Activated CD8-positive, alpha-beta T cell treated with anti-CD3 and anti-CD28 coated beads, Interleukin-2, amount 10 ng/mL, durations not matched to agents 7 days and 5 days (primary cell): ENCODE measurements at regions not wholly inside any gene's neighbourhood (a gene's known extent, or its start where the extent isn't known, plus 50 kb on each side); places are given as distances from the start of the nearest gene placed in this dataset.

Source experiments
- ATAC-seq: fragments of 150-1000 bp; cut with Tn5 transposase; one replicate; pipeline ENCODE4 v1.10.0; 2021; ENCODE audit warnings: moderate library complexity
- CTCF ChIA-PET: fragments of 350-600 bp; sonication (Branson Sonifier 250); formaldehyde crosslinking; loops from one replicate; lab custom pipeline; 2021; ENCODE audit warnings: antibody characterized with exemption; lab: Charles Lee
- POLR2A ChIA-PET: fragments of 350-600 bp; sonication (Branson Sonifier 250); formaldehyde crosslinking; loops from one replicate; lab custom pipeline; 2021; ENCODE audit warnings: antibody characterized with exemption; lab: Charles Lee
- DNase-seq: peaks from one replicate; pipeline ENCODE4 v3.0.0-alpha.2; 2020
- H3K27ac Mint-ChIP-seq: one replicate; pipeline ENCODE4 v1.8.0; 2021; ENCODE audit warnings: mild to moderate bottlenecking, mixed read lengths
- H3K27me3 Mint-ChIP-seq: one replicate; pipeline ENCODE4 v1.8.0; 2021; ENCODE audit warnings: low read depth, mixed read lengths
- H3K36me3 Mint-ChIP-seq: one replicate; pipeline ENCODE4 v1.8.0; 2021; ENCODE audit warnings: low read depth, mixed read lengths
- H3K4me1 Mint-ChIP-seq: one replicate; pipeline ENCODE4 v1.8.0; 2021; ENCODE audit warnings: low read depth, mixed read lengths
- H3K4me3 Mint-ChIP-seq: one replicate; pipeline ENCODE4 v1.8.0; 2021; ENCODE audit warnings: mild to moderate bottlenecking, mixed read lengths
- H3K9me3 Mint-ChIP-seq: one replicate; pipeline ENCODE4 v1.8.0; 2022; ENCODE audit warnings: mixed read lengths; ENCODE audit not compliant: insufficient read depth

GRCh38 chr6:144834426-144835038 is 549.4 kb downstream of the UTRN start:
- DNase-seq (no peak), ATAC-seq (no peak)
- ChIA-PET POLR2A (no interaction called here), CTCF (no interaction called here)
- Mint-ChIP-seq H3K27ac (no peak overlapping the region), H3K9me3 (no peaks in the 10 kb centered on the region), H3K36me3 (peaks cover 46% of the 10 kb centered on the region), H3K27me3 (no peaks in the 10 kb centered on the region), H3K4me3 (no peak overlapping the region), H3K4me1 (no peaks in the 10 kb centered on the region)

DNA sequence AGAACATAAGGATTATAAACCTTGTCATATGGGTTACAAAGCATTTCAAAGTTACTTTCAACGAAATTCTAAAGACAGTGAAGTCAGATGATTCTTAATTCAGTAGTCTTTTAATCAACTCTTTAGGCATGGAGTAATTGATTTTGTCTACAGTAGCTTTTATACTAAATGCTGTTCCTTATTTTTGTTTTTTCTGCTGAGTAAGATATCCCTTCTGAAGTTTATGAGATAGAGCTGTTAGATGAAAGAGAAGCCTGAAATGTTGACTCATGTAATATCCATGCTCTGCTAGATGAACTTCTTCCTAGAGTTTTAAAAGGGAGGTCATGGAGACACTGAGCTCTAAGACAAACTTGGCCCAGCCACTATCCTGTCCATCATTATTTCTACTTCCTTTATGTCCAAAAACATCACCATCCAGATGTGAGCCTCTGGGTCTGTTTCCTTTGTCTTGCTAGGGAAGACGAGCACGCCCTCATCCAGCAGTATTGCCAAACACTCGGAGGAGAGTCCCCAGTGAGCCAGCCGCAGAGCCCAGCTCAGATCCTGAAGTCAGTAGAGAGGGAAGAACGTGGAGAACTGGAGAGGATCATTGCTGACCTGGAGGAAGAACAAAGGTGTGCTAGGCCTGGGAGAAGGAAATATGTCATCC is 550.3 kb downstream of the UTRN start:
- H3K27ac Mint-ChIP-seq: no peak overlapping the region
- ChIA-PET POLR2A (interaction anchor here (0.6 to 0.7 kb wide), 2 partner anchors 21 to 298 kb away, joined by 3 to 4 read pairs; no protein-coding TSS in a partner anchor), CTCF (no interaction called here)
- no peak overlapping the region for H3K4me3 Mint-ChIP-seq
- DNase-seq (no peak), ATAC-seq (no peak)
- H3K36me3 Mint-ChIP-seq: peaks cover 48% of the 10 kb centered on the region
- H3K9me3 Mint-ChIP-seq: no peaks in the 10 kb centered on the region
- no peaks in the 10 kb centered on the region for H3K4me1 Mint-ChIP-seq
- no peaks in the 10 kb centered on the region for H3K27me3 Mint-ChIP-seq

DNA sequence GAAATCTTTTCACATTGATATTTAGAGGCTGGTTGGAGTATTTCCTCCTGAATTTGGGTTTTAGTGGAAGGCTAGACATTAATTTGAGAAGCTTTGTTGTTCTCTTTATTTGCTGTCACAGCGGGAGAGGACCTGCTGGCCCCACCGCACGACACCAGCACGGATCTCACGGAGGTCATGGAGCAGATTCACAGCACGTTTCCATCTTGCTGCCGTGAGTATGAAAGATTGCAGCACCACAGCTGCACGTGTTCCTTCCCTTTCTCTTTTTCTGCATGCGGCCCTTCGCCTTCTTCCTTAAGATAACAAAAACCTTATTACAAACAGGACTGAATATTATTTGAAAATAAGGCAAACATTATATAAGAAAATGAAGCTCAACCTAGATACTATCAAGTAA is 555.5 kb downstream of the UTRN start:
- no peak for ATAC-seq

GRCh38 chr6:144843701-144844100 is 558.6 kb downstream of the UTRN start:
- ChIA-PET POLR2A (no interaction called here), CTCF (interaction anchor here (1.2 kb wide), 1 partner anchor 15 kb away, joined by 3 read pairs; no protein-coding TSS in a partner anchor)
- Mint-ChIP-seq H3K9me3 (no peaks in the 10 kb centered on the region), H3K36me3 (peaks cover 60% of the 10 kb centered on the region), H3K4me3 (no peak overlapping the region), H3K27ac (no peak overlapping the region), H3K27me3 (no peaks in the 10 kb centered on the region), H3K4me1 (no peaks in the 10 kb centered on the region)
- DNase-seq (no peak), ATAC-seq (no peak)

More for the DNA sequence above, 555.5 kb downstream of the UTRN start:
- H3K4me1 Mint-ChIP-seq: no peaks in the 10 kb centered on the region
- H3K9me3 Mint-ChIP-seq: no peaks in the 10 kb centered on the region
- H3K27ac Mint-ChIP-seq: no peak overlapping the region
- ChIA-PET CTCF (interaction anchor here (1.7 kb wide), 1 partner anchor 256 kb away, joined by 6 read pairs; no protein-coding TSS in a partner anchor), POLR2A (no interaction called here)
- no peak overlapping the region for H3K4me3 Mint-ChIP-seq
- H3K36me3 Mint-ChIP-seq: peaks cover 53% of the 10 kb centered on the region
- DNase-seq: no peak
- no peaks in the 10 kb centered on the region for H3K27me3 Mint-ChIP-seq

DNA sequence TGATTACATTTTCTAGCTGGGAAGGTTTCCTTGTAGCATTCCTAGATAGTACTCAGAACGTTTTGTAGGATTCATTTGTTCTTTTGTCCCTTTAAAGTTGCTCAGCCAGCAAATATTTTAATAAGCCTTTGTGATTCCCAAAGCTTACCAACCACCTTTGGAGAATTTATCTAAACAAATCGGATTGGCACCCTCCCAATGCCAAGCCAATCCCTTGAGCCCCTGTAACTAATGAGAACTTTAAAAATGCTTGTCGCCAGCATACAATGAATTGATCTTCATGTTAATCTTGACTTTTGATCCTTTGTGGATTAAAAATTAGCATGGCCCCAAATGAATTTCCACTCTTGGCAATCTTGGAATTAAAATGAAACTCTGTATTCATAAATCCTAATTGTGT is 559.5 kb downstream of the UTRN start:
- ATAC-seq: no peak
- no peaks in the 10 kb centered on the region for H3K9me3 Mint-ChIP-seq
- no peak overlapping the region for H3K4me3 Mint-ChIP-seq
- no peaks in the 10 kb centered on the region for H3K4me1 Mint-ChIP-seq
- POLR2A ChIA-PET: no interaction called here
- no peaks in the 10 kb centered on the region for H3K27me3 Mint-ChIP-seq
- CTCF ChIA-PET: no interaction called here
- peaks cover 59% of the 10 kb centered on the region for H3K36me3 Mint-ChIP-seq
- no peak for DNase-seq
- no peak overlapping the region for H3K27ac Mint-ChIP-seq

DNA sequence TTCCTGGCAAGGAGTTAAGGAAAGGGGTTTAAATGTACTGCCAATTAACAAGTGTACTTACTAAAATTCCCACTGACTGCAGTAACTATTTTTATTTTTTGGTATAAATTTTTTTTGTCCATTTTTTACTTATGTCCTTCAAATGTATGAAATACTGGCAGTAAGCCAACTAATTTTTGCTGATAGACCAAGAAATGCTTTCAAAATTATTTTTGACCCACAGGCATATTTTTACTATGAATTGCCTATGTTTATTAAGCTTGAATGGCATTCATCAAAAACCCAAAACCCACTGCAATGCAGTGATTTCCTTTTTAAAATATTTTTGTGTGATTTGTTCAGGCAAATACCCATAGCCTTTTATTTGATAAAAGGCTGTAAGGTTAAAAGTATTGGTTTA is 560.1 kb downstream of the UTRN start:
- no peak for DNase-seq
- H3K36me3 Mint-ChIP-seq: peaks cover 63% of the 10 kb centered on the region
- no peak for ATAC-seq
- POLR2A ChIA-PET: no interaction called here
- H3K27me3 Mint-ChIP-seq: no peaks in the 10 kb centered on the region
- H3K4me1 Mint-ChIP-seq: no peaks in the 10 kb centered on the region
- CTCF ChIA-PET: no interaction called here
- H3K27ac Mint-ChIP-seq: no peak overlapping the region
- no peak overlapping the region for H3K4me3 Mint-ChIP-seq
- no peaks in the 10 kb centered on the region for H3K9me3 Mint-ChIP-seq

- Mint-ChIP-seq H3K4me1 (no peaks in the 10 kb centered on the region), H3K27ac (no peak overlapping the region), H3K36me3 (peaks cover 65% of the 10 kb centered on the region), H3K9me3 (no peaks in the 10 kb centered on the region), H3K4me3 (no peak overlapping the region), H3K27me3 (no peaks in the 10 kb centered on the region)
- ATAC-seq (no peak), DNase-seq (no peak)
- POLR2A ChIA-PET: no interaction called here
- CTCF ChIA-PET: no interaction called here
These were observed 562.8 kb downstream of the UTRN start for GRCh38 chr6:144847916-144848315.

DNA sequence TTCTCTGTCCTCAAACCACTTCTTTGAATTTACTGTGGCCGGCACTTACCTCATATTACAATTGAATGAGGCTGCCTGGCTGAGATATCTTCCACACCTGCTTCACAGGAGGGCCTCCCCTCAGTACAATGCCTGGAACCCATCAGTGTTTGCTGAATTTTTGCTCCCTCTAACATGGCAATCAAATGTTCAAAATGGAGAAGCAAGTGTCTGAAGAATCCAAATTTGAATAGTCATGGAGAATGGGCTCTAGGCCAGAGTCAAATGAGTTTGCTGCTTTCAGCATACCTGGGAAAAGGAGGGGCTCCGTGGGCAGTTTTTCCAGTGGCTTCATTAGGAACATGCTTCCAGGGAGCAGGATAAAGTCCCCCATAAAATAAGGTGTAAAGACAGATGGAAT is 564.8 kb downstream of the UTRN start:
- Mint-ChIP-seq H3K9me3 (no peaks in the 10 kb centered on the region), H3K4me1 (no peaks in the 10 kb centered on the region), H3K27me3 (no peaks in the 10 kb centered on the region), H3K27ac (no peak overlapping the region), H3K4me3 (no peak overlapping the region), H3K36me3 (peaks cover 53% of the 10 kb centered on the region)
- ATAC-seq (no peak), DNase-seq (no peak)
- CTCF ChIA-PET: no interaction called here
- POLR2A ChIA-PET: no interaction called here

DNA sequence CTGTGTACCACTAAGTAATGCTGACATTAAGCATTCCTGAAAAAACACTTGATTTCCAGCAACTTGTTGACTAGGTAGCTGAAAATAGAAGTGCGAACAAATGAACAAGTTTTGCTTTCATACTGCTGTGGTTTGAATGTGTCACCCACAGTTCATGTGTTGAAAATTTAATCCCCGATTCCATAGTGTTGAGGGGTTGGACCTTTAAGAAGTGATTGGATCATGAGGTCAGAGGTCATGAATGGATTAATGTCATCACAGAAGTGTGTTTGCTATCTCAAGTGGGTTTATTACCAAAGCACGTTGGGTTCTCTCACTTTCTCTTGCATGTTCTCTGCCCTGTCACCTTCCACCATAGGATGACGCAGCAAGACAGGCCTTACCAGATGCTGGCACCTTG is 568.5 kb downstream of the UTRN start:
- no peaks in the 10 kb centered on the region for H3K9me3 Mint-ChIP-seq
- no peak for DNase-seq
- POLR2A ChIA-PET: no interaction called here
- H3K36me3 Mint-ChIP-seq: peaks cover 22% of the 10 kb centered on the region
- H3K4me3 Mint-ChIP-seq: no peak overlapping the region
- no peak overlapping the region for H3K27ac Mint-ChIP-seq
- CTCF ChIA-PET: no interaction called here
- ATAC-seq: no peak
- no peaks in the 10 kb centered on the region for H3K4me1 Mint-ChIP-seq
- no peaks in the 10 kb centered on the region for H3K27me3 Mint-ChIP-seq

DNA sequence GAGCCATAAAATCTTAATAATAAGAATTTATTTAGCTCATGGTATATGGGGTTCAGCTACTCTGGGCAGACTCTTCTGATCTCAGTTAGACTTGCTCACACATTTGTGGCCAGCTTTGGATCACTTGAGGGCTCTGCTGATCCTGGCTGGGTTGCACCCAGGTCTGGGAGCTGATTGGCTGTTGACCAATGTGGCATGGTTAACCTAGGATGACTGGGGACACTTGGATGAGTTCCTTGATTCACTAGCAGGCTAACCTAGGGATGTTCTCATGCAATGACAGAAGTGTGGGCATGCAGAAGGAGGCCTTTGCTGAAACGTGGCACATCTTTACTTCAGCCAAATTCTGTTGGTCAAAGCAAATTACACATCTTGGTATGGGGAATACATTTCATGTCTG is 569.5 kb downstream of the UTRN start:
- ATAC-seq: no peak
- no peaks in the 10 kb centered on the region for H3K9me3 Mint-ChIP-seq
- no peak overlapping the region for H3K4me3 Mint-ChIP-seq
- no peaks in the 10 kb centered on the region for H3K4me1 Mint-ChIP-seq
- no peak overlapping the region for H3K27ac Mint-ChIP-seq
- ChIA-PET CTCF (no interaction called here), POLR2A (interaction anchor here (0.7 kb wide), 1 partner anchor 51 kb away, joined by 3 read pairs; no protein-coding TSS in a partner anchor)
- DNase-seq: no peak
- peaks cover 7% of the 10 kb centered on the region for H3K27me3 Mint-ChIP-seq
- peaks cover 16% of the 10 kb centered on the region for H3K36me3 Mint-ChIP-seq

DNA sequence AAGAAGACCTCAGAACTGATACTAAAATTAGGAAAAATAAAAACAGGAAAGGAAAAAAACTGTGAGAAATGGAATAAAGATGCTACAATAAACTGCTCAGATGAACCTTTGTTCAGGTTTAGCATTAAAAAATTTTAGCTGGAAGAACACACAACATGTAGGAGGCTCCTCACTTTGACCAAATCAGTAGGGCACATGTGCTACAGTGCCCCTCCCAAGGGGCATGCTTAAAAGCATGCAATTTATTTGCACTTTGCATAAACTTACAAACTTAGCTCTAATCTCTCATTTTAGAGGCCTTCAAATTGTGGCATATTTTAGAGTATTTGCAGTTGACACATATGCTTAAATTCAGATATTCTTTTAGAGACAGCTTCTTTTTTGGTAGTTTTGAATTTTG is 570.2 kb downstream of the UTRN start:
- H3K36me3 Mint-ChIP-seq: peaks cover 12% of the 10 kb centered on the region
- H3K4me1 Mint-ChIP-seq: no peaks in the 10 kb centered on the region
- no peak for ATAC-seq
- peaks cover 10% of the 10 kb centered on the region for H3K27me3 Mint-ChIP-seq
- no peaks in the 10 kb centered on the region for H3K9me3 Mint-ChIP-seq
- CTCF ChIA-PET: no interaction called here
- peak overlapping the region; percentile 2 for H3K27ac Mint-ChIP-seq
- POLR2A ChIA-PET: no interaction called here
- H3K4me3 Mint-ChIP-seq: no peak overlapping the region
- no peak for DNase-seq

DNA sequence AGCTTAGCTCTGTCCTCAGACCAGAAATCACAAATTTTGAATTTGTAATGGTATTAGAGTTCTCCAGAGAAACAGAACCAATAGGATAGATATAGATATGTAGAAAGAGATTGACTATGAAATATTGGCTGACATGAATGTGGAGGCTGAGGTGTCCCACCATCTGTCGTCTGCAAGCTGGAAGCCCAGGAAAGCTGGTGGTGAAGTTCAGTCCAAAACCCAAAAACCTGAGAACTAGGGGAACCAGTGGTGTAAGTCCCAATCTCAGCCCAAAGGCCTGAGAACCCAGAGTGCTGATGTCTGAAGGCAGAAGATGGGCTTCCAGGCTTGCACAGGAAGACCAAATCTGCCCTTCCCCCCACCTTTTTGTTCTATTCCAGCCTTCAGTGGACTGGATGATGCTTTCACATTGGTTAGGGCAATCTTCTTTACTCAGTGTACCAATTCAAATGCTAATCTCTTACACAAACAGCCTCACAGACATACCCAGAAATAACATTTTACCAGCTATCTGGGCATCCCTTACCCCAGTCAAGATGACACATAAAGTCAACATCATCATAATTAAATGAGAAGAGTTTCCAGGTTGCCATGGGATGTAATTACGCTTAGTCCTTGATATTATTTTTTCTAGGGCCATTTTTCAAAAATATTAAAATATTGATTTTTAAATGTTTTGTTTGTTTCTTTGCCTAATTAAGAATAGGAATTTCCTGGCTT is 570.8 kb downstream of the UTRN start:
- POLR2A ChIA-PET: no interaction called here

More for the DNA sequence above, 570.8 kb downstream of the UTRN start:
- H3K9me3 Mint-ChIP-seq: no peaks in the 10 kb centered on the region
- no peaks in the 10 kb centered on the region for H3K4me1 Mint-ChIP-seq
- H3K4me3 Mint-ChIP-seq: no peak overlapping the region
- ATAC-seq (no peak), DNase-seq (no peak)
- H3K36me3 Mint-ChIP-seq: peaks cover 6% of the 10 kb centered on the region
- peaks cover 11% of the 10 kb centered on the region for H3K27me3 Mint-ChIP-seq
- H3K27ac Mint-ChIP-seq: no peak overlapping the region
- CTCF ChIA-PET: no interaction called here
